GM18520 (cell line): ENCODE measurements at regions not wholly inside any gene's neighbourhood (a gene's known extent, or its start where the extent isn't known, plus 50 kb on each side); places are given as distances from the start of the nearest gene placed in this dataset.

ENCODE experiments used
- ATAC-seq: cut with Tn5 transposase; IDR thresholded peaks from one replicate; pipeline ENCODE4 v1.9.1; 2021; ENCODE audit not compliant: unreplicated experiment

DNA sequence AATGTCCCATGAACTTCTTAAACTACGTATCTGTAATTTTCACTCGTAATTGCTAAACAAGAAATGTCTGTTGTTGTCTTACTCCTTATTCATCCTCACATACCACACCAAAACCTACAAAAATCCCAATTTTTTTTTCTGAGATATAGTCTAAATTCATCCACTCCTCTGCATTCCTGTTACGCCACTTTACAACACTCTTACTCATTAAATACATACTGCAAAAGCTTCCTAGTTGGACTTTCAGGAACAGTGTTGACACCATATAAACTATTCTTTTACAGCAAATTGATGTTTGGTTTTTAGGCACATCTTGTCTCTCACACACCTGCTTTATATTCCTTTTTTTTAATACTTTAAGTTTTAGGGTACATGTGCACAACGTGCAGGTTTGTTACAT, 934.9 kb upstream of the CADM2 start:
- no peak for ATAC-seq

DNA sequence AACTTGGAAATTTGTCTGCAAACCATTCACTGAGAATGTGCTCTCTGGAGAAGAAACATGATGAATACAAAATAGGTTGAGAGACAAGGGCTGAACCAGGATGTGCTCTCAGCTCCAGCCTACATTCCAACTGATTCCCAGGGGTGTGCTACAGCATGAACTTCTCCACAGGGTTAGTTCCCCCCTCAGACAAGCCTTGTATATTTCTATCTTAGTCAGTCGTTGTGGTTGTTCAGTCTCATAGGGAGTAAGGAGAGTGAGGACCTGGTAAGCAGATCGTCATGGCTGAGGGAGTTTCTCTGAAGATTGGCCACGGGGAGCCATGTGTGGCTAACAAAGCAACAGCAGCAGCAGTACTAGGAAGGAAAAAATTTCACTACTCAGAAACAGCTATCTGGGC, 919.7 kb upstream of the CADM2 start:
- ATAC-seq, result no peak

DNA sequence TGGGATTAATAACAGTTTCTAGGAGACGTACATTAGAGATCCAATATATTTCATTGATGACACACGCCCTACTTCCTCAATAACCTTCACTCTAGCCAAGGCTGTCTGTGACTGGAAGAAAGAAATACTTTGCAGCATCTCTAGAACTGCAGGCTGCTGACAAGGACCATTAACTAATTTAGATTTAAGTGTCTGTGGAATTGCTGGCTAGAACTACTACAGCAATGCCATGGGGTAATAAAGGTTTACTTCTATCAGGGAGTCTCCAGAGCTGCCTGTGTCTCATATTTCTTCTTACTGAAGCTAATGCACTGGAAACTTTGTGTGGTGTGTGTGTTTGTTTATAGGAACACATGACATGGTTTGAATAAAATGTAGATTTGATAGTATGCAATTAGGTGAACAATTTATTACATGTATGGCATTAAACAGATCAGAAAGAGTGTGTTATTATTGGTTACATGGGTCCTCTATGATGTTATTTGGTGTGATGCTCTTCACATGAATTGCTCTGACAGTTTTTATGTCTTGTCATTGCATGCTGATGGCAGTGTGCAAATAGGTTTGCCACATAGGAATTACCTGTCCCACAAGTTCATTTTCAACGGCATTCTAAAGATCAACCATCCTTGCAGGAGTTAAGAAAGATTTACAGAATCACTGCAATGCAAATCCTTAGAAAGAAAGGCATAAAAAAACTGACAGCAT, 916.2 kb upstream of the CADM2 start:
- no peak for ATAC-seq

DNA sequence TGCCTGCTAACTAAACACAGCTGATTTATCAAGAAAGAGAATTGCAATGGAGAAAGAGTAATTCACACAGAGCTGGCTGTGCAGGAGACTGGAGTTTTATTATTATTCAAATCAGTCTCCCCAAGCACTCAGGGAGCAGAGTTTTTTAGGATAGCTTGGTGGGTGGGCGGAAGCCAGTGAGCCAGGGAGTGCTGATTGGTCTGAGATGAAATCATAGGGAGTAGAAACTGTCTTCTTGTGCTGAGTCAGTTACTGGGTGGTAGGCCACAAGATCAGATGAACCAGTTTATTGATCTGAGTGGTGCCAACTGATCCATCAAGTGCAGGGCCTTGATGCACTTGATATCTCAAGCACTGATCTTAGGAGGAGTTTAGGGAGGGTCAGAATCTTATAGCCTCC, 891.9 kb upstream of the CADM2 start:
- ATAC-seq, result no peak

DNA sequence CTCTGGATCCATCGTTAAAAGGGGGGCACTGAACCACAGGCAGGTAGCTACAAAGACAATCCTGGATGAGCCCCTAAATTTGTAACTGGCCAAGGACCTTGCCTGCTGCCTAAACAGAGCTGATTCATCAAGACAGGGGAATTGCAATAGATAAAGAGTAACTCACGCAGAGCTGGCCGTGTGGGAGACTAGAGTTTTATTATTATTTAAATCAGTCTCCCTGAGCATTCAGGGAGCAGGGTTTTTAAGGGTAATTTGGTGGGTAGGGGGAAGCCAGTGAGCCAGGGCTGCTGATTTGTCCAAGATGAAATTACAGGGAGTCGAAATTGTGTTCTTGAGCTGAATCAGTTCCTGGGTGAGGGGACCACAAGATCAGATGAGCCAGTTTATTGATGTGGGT, 885.1 kb upstream of the CADM2 start:
- no peak for ATAC-seq

DNA sequence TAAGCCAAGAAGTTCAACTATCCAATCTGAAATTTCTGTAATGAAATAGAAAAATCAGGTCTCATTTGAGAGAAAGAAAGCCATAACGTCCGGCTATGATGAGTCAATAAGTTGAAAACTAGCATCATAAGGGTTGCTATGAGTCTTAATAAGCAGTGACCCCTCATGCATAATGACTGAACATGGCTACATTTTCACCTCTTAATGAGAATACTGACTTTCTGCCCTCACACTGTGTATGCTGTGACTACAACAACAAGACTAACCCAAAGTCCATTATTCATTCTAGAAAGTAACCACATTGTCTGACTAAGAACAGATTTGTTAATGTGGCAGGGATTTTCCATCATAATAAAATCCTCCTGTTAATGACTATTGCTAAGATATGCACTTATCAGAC, 884.0 kb upstream of the CADM2 start:
- no peak for ATAC-seq

DNA sequence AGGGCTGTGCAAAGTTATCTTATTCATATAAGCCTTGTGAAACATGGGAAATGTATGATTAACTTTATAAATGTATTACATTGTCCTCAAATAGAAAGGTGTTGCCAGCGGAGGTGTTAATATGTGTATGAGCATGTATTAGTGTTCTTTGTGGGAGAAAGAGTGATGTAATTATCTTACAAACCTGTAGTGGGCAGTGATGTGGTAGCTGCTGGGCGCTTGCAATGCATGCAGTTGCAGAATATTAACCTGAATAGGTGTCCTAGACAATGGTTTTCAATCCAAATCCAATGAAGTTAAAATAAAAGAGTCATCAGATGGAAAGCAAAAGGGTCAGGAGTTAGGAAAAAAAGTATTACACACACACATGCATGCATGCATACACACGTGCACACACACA, 881.3 kb upstream of the CADM2 start:
- ATAC-seq, result no peak

DNA sequence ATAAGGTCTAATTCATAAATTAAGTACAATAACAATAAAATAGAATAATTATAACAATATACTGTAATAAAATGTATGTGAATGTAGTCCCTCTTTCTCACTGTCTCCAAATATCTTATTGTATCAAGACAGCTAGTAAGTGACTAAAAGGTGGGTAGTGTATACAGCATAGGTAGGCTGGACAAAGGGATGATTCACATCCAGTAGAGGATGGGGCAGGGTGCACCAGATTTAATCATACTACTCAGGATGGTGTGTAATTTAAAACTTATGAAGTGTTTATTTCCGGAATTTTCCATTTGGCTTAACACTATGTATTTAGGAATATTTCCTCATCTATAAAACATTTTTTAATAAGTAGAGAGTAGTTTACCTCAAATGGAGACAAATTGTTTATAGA, 876.1 kb upstream of the CADM2 start:
- no peak for ATAC-seq

DNA sequence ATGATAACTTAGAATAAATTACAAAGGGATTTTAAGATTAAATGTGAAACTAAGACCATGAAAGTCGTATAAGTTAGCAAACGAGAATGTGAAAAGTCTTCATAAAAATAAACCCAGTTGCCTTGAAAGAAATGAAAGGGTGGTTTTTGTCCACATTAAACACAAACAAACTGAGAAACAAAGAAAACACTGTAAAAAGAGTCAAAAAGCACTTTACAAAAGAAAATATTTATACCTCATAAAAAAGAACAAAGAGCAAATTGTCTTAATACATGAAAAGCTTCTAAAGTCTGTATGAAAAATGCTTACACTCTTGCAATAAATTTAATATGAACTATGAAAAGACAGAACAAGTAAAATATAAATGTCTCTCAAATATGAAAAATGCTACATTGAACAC, 865.9 kb upstream of the CADM2 start:
- ATAC-seq, result no peak

DNA sequence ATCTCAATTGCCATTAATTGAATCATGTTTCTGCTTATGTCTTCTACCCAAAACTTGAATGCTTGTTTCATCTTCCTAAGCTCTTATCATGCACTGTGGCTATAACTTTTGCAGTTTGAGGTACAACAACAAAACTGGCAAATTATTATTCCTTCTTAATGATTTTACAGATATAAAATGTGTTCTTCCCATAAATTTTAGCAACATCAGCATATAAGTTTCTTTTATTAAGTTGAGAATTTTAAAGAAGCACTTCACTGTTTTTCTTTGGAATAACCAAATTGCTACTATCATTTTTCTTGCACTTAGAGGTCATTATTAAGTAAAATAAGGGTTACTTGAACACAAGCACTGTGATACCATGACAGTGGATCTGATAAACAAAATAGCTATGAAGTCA, 862.6 kb upstream of the CADM2 start:
- no peak for ATAC-seq

DNA sequence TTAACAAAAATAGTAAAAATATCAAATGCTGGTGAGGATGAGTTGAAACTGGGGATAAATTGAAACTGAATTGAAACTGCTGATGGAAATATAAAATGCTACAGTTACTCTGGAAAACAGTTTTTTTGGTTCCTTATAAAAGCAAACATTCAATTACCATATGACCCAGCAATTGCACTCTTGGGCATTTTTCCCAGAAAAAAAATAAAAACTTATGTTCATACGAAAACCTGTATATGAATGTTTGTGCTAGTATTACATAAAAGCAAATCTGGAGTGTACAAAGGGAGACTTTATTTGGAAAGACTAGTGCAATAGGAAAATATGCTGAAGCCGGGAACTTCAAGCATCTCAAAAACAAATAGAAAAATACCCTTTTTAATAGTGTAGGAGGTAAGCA, 857.9 kb upstream of the CADM2 start:
- ATAC-seq, result no peak

DNA sequence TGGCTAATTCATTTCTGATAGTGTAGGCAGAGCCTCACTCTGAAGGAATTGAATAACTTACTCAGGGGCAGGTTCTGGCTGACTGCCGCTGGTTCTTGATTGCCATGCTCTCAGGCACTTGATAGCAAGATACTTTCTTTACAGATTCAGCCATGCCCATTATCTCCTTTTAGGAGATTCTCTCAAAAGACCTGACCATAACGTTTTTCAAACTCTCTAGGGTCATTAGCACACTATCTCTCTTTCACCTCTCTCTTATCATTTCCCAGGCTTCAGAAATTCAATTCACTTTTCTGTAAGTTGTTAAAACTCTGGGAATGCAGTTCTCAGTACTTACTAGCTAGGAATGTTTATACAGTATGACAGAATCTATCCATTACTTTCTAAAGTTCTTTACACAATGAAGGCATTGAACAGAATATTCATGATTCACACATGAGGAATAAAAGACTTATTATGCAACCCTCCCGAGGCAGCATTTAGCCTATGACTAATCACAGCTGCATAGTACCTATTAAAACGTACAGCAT, 850.3 kb upstream of the CADM2 start:
- ATAC-seq, result no peak

DNA sequence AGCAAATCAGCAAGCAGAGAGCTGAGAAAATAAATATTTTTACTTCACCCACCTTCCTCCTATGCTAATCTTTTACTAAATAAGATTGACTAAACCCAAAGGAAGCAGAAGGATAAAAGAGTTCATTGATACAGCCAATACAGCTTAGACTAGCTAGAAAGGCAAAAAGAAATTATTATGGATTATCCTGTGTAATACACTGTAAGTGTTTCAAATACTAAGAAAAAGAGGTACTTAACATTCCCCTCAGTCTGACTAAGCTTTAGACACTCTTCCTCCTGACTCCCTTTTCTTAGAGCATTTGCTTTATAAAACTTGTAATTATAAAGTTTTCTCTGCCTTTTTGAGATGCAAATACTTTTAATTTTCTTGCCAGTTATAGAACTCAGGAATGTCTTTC, 848.9 kb upstream of the CADM2 start:
- ATAC-seq, result no peak

DNA sequence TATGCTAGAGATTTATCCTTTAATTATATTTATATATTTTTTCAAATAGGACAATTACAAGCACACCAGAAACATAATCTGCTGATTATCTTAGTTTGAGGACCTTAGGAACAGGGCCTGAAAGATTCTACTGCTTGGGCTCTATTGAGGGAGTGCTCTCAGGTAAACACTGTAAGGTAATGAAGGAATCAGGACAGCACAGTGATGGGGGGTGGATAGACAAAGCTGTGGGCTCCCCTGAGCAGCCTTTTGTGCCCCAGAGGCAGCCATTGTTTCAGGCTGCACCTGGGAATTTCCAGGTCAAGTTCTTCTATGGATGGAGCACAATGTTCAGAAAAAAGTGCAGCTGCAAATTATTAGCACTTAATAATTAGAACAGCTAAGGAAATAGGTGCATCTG, 848.0 kb upstream of the CADM2 start:
- no peak for ATAC-seq

DNA sequence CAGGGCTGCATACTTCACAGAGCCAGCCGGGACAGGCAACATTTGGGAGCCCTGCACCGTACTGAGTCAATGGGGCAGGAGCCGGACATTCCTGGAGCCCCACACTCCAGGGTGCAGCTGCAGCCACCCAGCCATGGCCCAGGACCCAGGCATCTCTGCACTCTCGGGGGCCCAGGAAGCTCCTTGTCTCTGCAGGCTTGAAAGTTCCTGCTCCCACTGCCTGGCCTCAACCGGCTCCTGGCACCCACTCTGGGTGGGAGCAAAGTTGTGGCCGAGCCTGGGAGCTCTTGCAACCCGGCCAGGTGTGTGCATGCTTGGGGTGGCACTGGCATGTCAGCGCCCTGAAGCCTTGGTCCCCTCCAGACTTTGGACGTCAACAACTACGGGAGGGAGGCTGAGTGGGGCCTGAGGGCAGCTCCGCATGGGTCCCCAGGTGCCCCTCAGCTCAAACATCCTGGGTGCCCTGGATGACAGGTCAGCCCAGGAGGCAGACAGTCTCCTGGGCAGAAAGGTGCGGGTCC, 833.5 kb upstream of the CADM2 start:
- no peak for ATAC-seq

DNA sequence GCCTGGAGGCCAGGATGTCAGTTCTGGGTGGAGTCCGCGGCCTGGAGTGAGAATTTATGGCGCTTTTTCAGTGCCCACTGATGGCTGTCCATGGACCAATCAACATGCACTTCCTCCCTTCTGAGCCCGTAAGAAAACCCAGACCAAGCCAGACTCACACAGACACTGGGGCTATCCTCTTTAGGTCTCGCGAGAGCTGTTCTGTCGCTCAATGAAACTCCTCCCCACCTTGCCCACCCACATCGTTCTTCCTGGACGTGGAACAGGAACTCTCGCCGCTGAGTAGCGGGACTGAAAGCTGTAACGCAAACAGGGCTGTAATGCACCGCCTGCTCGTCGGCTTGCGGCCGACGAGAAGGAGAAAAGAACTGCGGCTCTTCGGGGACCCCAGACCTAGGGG, 833.0 kb upstream of the CADM2 start:
- ATAC-seq, result no peak

DNA sequence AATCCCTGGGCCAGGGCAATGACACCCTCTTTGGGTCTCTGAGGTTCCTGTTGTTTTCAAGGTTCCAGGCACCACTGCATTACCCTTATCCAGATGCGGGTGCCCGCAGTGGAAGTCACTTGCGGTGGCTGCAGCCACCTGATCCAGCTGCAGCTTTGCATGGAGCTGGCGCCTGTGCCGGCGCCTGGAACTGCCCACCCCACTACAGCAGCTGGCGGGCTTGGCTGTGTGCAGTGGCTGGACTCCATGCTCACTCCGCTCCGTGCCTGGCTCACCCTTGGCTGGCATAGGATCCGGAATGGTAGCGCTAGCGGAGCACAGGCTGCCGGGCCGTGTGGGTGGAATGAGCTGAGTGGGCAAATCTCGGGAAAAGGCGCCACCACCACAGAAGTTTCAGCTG, 832.6 kb upstream of the CADM2 start:
- no peak for ATAC-seq

DNA sequence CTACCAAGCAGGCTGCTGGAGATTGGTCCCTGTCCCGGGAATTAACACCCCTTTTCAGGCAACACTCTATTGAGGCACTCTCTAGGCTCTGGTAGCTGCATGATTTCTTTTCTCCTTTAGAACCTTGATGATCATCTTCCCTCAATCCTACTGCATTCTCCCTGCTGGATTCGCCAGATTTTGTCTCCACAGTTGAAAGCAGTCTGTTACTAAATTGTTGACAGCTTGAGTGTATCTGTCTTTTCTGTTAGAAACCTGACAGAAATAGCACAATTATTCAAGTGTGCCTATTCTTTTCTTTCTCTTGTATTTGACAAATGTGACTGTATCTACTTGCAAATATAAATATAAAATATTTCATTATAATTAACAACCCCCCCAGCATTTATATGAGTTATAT, 830.8 kb upstream of the CADM2 start:
- no peak for ATAC-seq

DNA sequence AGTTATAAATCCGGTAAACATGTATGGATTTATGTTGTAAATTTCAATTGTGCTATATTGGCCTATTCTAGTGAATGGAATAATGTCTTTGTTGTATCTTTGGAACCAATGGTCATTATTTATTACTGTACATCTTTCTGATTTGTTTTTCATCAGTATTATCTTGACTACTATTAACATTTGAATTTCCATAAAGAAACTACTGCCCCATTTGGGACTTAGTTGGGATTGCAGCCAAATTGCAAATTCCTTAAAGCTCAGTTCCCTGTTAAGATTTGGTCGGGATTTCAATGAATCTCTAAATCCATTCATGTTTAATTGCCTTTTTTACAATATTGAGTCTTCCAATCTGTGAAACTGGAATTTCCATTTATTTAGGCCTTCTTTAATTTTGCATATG, 822.4 kb upstream of the CADM2 start:
- ATAC-seq, result no peak

DNA sequence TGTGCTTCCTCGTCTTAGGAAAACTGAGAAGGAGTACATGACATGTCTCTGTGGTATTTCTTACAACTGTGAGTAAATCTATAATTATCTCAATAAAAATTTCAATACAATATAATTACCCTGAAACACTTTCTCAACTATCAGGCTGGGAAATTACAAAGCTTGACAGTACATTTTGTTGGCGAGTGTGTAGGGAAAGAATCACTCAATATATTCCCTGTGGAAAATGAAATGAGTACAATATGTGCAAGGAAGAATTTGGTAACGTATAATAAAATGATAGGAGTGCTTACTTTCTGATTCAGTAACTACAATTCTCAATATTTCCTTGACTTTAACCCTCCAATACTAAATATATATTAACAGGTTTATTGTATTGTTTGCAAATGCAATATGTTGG, 818.2 kb upstream of the CADM2 start:
- no peak for ATAC-seq

DNA sequence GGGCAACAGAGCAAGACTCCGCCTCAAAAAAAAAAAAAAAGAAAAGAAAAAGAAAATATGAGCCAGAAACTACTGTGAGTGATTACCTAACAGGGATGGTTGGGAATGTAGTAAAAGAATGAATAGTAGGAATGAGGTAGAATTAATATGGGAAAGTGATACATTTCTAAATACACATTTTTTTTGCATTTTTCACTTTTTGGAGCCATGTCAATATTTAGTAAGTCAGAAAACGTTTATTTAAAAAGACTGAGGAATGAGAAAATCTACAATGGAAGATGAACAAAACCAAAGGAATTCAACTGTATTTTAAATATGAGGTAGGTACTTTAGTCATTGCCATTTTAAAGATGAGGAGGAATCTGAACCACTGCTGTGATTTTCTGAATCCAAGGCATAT, 817.2 kb upstream of the CADM2 start:
- ATAC-seq, result no peak

DNA sequence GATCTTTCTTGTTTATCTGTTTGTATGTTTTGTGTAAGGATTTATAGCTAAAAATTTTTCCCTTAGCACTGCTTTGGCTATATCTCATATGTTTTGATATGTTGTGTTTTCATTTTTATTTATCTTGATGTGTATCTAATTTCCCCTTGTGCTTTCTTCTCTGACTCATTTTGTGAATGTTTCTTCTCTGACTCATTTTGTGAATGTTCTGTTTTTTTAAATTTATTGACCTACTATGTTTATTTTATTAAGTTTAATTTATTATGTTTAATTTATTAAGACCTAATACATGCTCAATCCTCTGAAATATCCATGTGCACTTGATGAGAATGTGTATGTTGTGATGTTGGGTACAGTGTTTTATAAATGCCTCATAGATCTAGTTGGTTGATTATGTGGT, 793.5 kb upstream of the CADM2 start:
- no peak for ATAC-seq

DNA sequence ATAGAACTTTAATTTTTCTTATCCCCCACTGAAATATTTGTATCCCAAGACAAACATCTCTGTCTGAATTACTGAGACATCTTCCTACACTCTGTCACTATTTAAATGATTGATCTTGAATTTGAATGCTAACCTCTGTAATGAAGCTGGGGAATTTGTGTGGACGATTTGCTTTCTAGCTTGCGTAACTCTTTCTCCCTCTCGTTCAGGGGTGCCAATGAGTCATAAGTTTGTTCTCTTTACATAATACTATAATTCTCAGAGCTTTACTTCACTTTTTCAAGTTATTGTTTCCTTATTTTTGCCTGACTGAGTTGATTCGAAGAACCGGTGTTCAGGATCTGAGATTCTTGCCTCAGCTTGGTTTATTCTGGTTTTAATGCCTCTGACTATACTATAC, 783.3 kb upstream of the CADM2 start:
- ATAC-seq, result no peak
